Panc1 (cell line): ENCODE measurements at regions not wholly inside any gene's neighbourhood (a gene's known extent, or its start where the extent isn't known, plus 50 kb on each side); places are given as distances from the start of the nearest gene placed in this dataset.

Source experiments
- ATAC-seq: fragments of 200-7000 bp; cut with Tn5 transposase; 2 replicates; pipeline ENCODE4 v1.9.1; 2020; ENCODE audit warnings: mild to moderate bottlenecking, moderate library complexity
- BruUV-seq: library from RNA; stranded (reverse); fragments of 400-500 nt; replicated peaks from 2 replicates; lab custom pipeline; 2021; lab: Mats Ljungman, UMichigan
- CTCF ChIA-PET: fragments of 300-600 bp; sonication (Branson Sonifier 250); formaldehyde crosslinking; loops from one replicate; lab custom pipeline; 2022; ENCODE audit warnings: antibody characterized with exemption; lab: Charles Lee
- POLR2A ChIA-PET: fragments of 300-600 bp; sonication (Branson Sonifier 250); formaldehyde crosslinking; loops from one replicate; lab custom pipeline; 2022; ENCODE audit warnings: antibody characterized with exemption; lab: Charles Lee
- DNase-seq: peaks from one replicate; pipeline ENCODE4 v3.0.0-alpha.2; 2010; ENCODE audit warnings: low read depth, low spot score
- H3K27ac ChIP-seq: 2 replicates; pipeline ENCODE4 v1.5.1; 2011; ENCODE audit warnings: mild to moderate bottlenecking, low read length, inconsistent platforms
- H3K27me3 ChIP-seq: fragments of 200-500 bp; sonication (Bioruptor generic); 2 replicates; pipeline ENCODE4 v1.6.0; 2014; ENCODE audit warnings: low read length, inconsistent platforms; ENCODE audit not compliant: control insufficient read depth, insufficient read depth
- H3K36me3 ChIP-seq: fragments of 200-500 bp; sonication (Bioruptor generic); 2 replicates; pipeline ENCODE4 v1.5.1; 2014; ENCODE audit warnings: inconsistent platforms, mild to moderate bottlenecking, low read length, moderate library complexity; ENCODE audit not compliant: control insufficient read depth, insufficient read depth
- H3K4me1 ChIP-seq: 2 replicates; pipeline ENCODE4 v1.5.1; 2011; ENCODE audit warnings: inconsistent platforms, mild to moderate bottlenecking, low read length, moderate library complexity; ENCODE audit not compliant: control insufficient read depth, insufficient read depth
- H3K4me3 ChIP-seq, 2 experiments: 2 replicates each; pipeline ENCODE4 v1.5.1; 2011 to 2012; ENCODE audit warnings: low read depth in 2 of 2, low read length in 2 of 2, mild to moderate bottlenecking in 2 of 2, inconsistent platforms in 1 of 2, moderate library complexity in 1 of 2
- H3K9me3 ChIP-seq: fragments of 200-500 bp; sonication (Bioruptor generic); 2 replicates; pipeline ENCODE4 v1.5.1; 2014; ENCODE audit warnings: low read depth, mild to moderate bottlenecking, inconsistent platforms, low read length, moderate library complexity; ENCODE audit not compliant: control insufficient read depth, insufficient read depth
- POLR2AphosphoS5 ChIP-seq: IDR thresholded peaks from 2 replicates; pipeline ENCODE4 v1.6.1; 2012; ENCODE audit warnings: mild to moderate bottlenecking, low read depth, low read length, moderate library complexity
- SIN3A ChIP-seq: IDR thresholded peaks from 2 replicates; pipeline ENCODE4 v1.6.1; 2012; ENCODE audit warnings: low read depth, mild to moderate bottlenecking, low read length, moderate library complexity, borderline replicate concordance; ENCODE audit not compliant: insufficient read depth
- TCF7L2 ChIP-seq: IDR thresholded peaks from 2 replicates; pipeline ENCODE4 v1.6.1; 2011; ENCODE audit warnings: mild to moderate bottlenecking, low read depth, low read length, inconsistent platforms
- in situ Hi-C: cut with HindIII; loops from 2 replicates; pipeline ENCODE4 v1.10.0; 2016; ENCODE audit warnings: low sequenced_read_pairs, low pct_unique_long_range_greater_than_20kb
- intact Hi-C: fragments of 100-400 bp; cut with micrococcal nuclease; formaldehyde crosslinking; loops from one replicate; pipeline ENCODE4 v1.10.0; 2022; ENCODE audit not compliant: unreplicated experiment
- TF ChIP-seq, protein P1 (sequence below): fragments of 450-650 bp; IDR thresholded peaks from 2 replicates; pipeline ENCODE4 v1.5.1; 2017; ENCODE audit warnings: mild to moderate bottlenecking
- TF ChIP-seq, protein P2 (sequence below), 2 experiments: IDR thresholded peaks; 2 replicates each; pipeline ENCODE4 v1.6.1; 2011 to 2012; ENCODE audit warnings: low read depth in 2 of 2, control low read depth in 1 of 2, low read length in 1 of 2, mild to moderate bottlenecking in 1 of 2, moderate library complexity in 1 of 2; ENCODE audit not compliant: insufficient read depth in 1 of 2

DNA sequence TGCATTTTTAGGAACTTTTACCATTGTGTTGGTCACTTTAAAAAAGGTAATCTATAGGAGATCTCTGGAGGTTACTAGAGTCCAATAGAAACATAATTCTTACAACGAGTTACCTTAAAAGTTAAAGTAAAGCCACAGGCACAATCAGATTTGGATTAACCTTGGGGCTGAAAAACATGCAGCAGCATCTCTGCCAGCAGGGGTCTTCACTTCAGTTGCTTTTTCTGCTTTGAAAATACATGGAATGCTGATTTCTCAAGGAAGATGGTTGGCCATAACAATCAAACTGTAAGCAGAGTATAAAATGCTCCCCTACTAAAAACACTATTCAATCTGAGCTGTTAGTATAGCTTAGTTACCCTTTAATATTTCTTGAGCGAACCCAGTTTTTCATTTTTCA, 1072.3 kb upstream of the PCDH10 start:
- H3K4me3 ChIP-seq, result no peak overlapping the region
- POLR2A ChIA-PET, result no interaction called here
- TF ChIP-seq TCF7L2, result no peak
- TF ChIP-seq SIN3A, result no peak
- TF ChIP-seq, protein P1, sequence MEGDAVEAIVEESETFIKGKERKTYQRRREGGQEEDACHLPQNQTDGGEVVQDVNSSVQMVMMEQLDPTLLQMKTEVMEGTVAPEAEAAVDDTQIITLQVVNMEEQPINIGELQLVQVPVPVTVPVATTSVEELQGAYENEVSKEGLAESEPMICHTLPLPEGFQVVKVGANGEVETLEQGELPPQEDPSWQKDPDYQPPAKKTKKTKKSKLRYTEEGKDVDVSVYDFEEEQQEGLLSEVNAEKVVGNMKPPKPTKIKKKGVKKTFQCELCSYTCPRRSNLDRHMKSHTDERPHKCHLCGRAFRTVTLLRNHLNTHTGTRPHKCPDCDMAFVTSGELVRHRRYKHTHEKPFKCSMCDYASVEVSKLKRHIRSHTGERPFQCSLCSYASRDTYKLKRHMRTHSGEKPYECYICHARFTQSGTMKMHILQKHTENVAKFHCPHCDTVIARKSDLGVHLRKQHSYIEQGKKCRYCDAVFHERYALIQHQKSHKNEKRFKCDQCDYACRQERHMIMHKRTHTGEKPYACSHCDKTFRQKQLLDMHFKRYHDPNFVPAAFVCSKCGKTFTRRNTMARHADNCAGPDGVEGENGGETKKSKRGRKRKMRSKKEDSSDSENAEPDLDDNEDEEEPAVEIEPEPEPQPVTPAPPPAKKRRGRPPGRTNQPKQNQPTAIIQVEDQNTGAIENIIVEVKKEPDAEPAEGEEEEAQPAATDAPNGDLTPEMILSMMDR, result no peak
- TF ChIP-seq, protein P2, sequence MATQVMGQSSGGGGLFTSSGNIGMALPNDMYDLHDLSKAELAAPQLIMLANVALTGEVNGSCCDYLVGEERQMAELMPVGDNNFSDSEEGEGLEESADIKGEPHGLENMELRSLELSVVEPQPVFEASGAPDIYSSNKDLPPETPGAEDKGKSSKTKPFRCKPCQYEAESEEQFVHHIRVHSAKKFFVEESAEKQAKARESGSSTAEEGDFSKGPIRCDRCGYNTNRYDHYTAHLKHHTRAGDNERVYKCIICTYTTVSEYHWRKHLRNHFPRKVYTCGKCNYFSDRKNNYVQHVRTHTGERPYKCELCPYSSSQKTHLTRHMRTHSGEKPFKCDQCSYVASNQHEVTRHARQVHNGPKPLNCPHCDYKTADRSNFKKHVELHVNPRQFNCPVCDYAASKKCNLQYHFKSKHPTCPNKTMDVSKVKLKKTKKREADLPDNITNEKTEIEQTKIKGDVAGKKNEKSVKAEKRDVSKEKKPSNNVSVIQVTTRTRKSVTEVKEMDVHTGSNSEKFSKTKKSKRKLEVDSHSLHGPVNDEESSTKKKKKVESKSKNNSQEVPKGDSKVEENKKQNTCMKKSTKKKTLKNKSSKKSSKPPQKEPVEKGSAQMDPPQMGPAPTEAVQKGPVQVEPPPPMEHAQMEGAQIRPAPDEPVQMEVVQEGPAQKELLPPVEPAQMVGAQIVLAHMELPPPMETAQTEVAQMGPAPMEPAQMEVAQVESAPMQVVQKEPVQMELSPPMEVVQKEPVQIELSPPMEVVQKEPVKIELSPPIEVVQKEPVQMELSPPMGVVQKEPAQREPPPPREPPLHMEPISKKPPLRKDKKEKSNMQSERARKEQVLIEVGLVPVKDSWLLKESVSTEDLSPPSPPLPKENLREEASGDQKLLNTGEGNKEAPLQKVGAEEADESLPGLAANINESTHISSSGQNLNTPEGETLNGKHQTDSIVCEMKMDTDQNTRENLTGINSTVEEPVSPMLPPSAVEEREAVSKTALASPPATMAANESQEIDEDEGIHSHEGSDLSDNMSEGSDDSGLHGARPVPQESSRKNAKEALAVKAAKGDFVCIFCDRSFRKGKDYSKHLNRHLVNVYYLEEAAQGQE (IDR thresholded peaks at IDR 0.05; ENCODE audit: insufficient read depth in 1 of 2, low read depth in 2 of 2, low read length in 1 of 2), result no peak
- TF ChIP-seq POLR2AphosphoS5, result no peak
- H3K9me3 ChIP-seq, result no peaks in the 10 kb centered on the region
- CTCF ChIA-PET, result no interaction called here
- H3K27ac ChIP-seq, result no peak overlapping the region
- ATAC-seq (no peak), DNase-seq (no peak)
- in situ Hi-C loops (no loop called here), intact Hi-C loops (no loop called here)
- H3K4me1 ChIP-seq, result no peaks in the 10 kb centered on the region
- BruUV-seq, result no TSS peak
- H3K27me3 ChIP-seq, result no peaks in the 10 kb centered on the region
- no peaks in the 10 kb centered on the region for H3K36me3 ChIP-seq

DNA sequence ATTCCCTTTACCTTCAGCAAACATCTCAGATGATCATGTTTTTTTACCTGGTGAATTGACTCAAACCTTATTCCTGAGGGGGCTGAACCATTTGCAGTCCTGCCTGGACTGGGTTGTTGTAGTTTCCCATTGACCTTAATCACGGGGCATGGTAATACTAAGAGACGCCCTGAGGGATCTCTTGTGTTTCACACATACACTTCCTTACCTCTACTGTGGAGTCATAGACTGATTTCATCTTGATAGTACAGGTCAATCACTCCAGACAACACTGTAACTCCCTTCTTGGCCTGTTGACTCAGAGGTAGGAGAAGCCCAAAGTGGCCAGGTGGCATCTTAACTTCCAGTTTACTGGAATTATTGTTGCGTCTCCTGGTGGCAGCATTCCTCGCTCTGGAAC, 1064.0 kb upstream of the PCDH10 start:
- TF ChIP-seq TCF7L2, result no peak
- TF ChIP-seq POLR2AphosphoS5, result no peak
- TF ChIP-seq, protein P1, result no peak
- no peak for TF ChIP-seq SIN3A
- TF ChIP-seq, protein P2 (IDR thresholded peaks at IDR 0.05; ENCODE audit: insufficient read depth in 1 of 2, low read depth in 2 of 2, low read length in 1 of 2), result no peak
- ATAC-seq (no peak), DNase-seq (no peak)
- POLR2A ChIA-PET, result no interaction called here
- in situ Hi-C loops (no loop called here), intact Hi-C loops (no loop called here)
- Histone ChIP-seq H3K9me3 (no peaks in the 10 kb centered on the region), H3K27me3 (no peaks in the 10 kb centered on the region), H3K4me1 (no peaks in the 10 kb centered on the region), H3K36me3 (no peaks in the 10 kb centered on the region), H3K4me3 (no peak overlapping the region), H3K27ac (no peak overlapping the region)
- BruUV-seq, result no TSS peak
- CTCF ChIA-PET, result no interaction called here
